Keratinocyte (primary cell): ENCODE measurements at regions not wholly inside any gene's neighbourhood (a gene's known extent, or its start where the extent isn't known, plus 50 kb on each side); places are given as distances from the start of the nearest gene placed in this dataset.

Experiments used
- DNase-seq: peaks from one replicate; pipeline ENCODE4 v3.0.0-alpha.2; 2011; ENCODE audit warnings: low read depth, missing footprints, low spot score
- FAIRE-seq: peaks from 2 replicates; lab custom pipeline; 2011; peaks lifted over from hg19 to GRCh38; lab: Jason Lieb, UNC
- H2AFZ ChIP-seq: 2 replicates; pipeline ENCODE4 v1.6.0; 2012; ENCODE audit warnings: low read length, control low read depth, inconsistent platforms; ENCODE audit not compliant: control insufficient read depth
- H3K27ac ChIP-seq: 2 replicates; pipeline ENCODE4 v1.5.1; 2011; ENCODE audit warnings: low read length; ENCODE audit not compliant: control insufficient read depth, insufficient read depth
- H3K27me3 ChIP-seq: 3 replicates; pipeline ENCODE4 v1.6.0; 2011; ENCODE audit warnings: low read length; ENCODE audit not compliant: control insufficient read depth, insufficient read depth; ENCODE audit errors: extremely low read depth
- H3K36me3 ChIP-seq, 2 experiments: 2 replicates in 1 of 2; 3 replicates in 1 of 2; pipeline ENCODE4 v1.5.1; 2011; ENCODE audit warnings: low read length in 2 of 2, mild to moderate bottlenecking in 1 of 2; ENCODE audit not compliant: control insufficient read depth in 2 of 2, insufficient read depth in 2 of 2; ENCODE audit errors: extremely low read depth in 1 of 2
- H3K4me1 ChIP-seq: 3 replicates; pipeline ENCODE4 v1.5.1; 2011; ENCODE audit warnings: low read length; ENCODE audit not compliant: control insufficient read depth, insufficient read depth; ENCODE audit errors: extremely low read depth
- H3K4me2 ChIP-seq: 3 replicates; pipeline ENCODE4 v1.6.0; 2011; ENCODE audit warnings: low read depth, low read length; ENCODE audit not compliant: control insufficient read depth, insufficient read depth; ENCODE audit errors: extremely low read depth
- H3K4me3 ChIP-seq, 3 experiments: fragments of 200-600 bp in 1 of 3; sonication (generic) in 1 of 3; 2 replicates in 2 of 3; 3 replicates in 1 of 3; pipeline ENCODE4 v1.5.1; 2011 to 2016; ENCODE audit warnings: low read length in 3 of 3, mild to moderate bottlenecking in 3 of 3, control low read depth in 2 of 3, inconsistent platforms in 1 of 3, low read depth in 1 of 3, mixed read lengths in 1 of 3, mixed run types in 1 of 3, moderate library complexity in 1 of 3; ENCODE audit not compliant: control insufficient read depth in 2 of 3, insufficient read depth in 2 of 3; ENCODE audit errors: extremely low read depth in 1 of 3
- H3K79me2 ChIP-seq: 2 replicates; pipeline ENCODE4 v1.6.0; 2012; ENCODE audit warnings: low read length; ENCODE audit not compliant: control insufficient read depth, insufficient read depth
- H3K9ac ChIP-seq: 3 replicates; pipeline ENCODE4 v1.6.0; 2011; ENCODE audit warnings: low read length; ENCODE audit not compliant: control insufficient read depth, insufficient read depth; ENCODE audit errors: extremely low read depth
- H3K9me1 ChIP-seq: 3 replicates; pipeline ENCODE4 v1.6.0; 2011; ENCODE audit warnings: low read length; ENCODE audit not compliant: control insufficient read depth, insufficient read depth; ENCODE audit errors: extremely low read depth
- H3K9me3 ChIP-seq: 2 replicates; pipeline ENCODE4 v1.5.1; 2012; ENCODE audit warnings: low read depth, low read length; ENCODE audit not compliant: control insufficient read depth
- H4K20me1 ChIP-seq: 3 replicates; pipeline ENCODE4 v1.6.0; 2011; ENCODE audit warnings: low read length; ENCODE audit not compliant: control insufficient read depth, insufficient read depth; ENCODE audit errors: extremely low read depth
- EZH2 ChIP-seq: IDR thresholded peaks from one replicate; pipeline ENCODE4 v1.6.1; 2012; ENCODE audit warnings: inconsistent platforms, mild to moderate bottlenecking, low read length, moderate library complexity
- dilution Hi-C: fragments of 300-500 bp; cut with MboI; formaldehyde crosslinking; loops from one replicate; pipeline ENCODE4 v1.7.0; 2020; ENCODE audit warnings: low sequenced_read_pairs; ENCODE audit not compliant: extremely low pct_ligation_motif_present
- TF ChIP-seq, protein P1 (sequence below), 3 experiments: IDR thresholded peaks in 1 of 3; conservative IDR thresholded peaks in 1 of 3; optimal IDR thresholded peaks in 1 of 3; 2 replicates in 2 of 3; 3 replicates in 1 of 3; pipeline versions ENCODE3 to v1.5.1; 2011; ENCODE audit warnings: low read length in 3 of 3, mild to moderate bottlenecking in 3 of 3, moderate library complexity in 2 of 3, control low read depth in 1 of 3, inconsistent platforms in 1 of 3; ENCODE audit not compliant: insufficient read depth in 2 of 3; ENCODE audit errors: extremely low read depth in 1 of 3

DNA sequence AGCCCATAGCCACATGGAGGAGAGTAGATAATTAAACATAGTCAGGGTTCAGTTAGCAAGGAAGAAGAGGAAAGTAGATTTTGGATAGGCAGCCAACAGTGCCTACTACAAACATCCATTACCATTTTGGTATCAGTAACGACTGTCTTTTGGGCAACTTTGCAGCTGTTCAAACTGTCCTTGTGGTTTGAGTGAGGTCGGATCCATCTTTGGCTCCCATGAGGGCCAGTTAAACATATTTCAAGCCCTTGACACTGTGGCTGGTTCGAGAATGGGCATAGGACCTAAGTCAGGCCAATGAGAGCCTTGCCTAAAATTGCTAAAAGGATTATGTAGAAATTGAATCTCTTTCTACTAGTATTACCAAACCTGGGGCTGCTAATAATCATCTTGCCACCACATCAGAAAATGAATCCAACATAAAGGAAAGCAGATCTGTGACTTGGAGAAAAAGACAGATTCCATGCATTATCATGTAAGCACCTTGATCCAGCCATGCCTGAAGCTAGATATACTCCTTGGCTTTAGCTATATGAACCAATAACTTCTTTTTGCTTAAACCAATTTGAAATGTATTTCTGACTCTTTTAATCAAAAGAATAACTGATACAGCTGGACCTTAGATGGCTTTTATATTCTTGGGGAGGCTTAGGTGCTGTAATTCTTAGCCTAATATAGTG is 75.0 kb upstream of the STAM2 start:
- DNase-seq (no peak), FAIRE-seq (no peak)
- Histone ChIP-seq H3K36me3 (no peaks in the 10 kb centered on the region), H3K4me3 (no peak overlapping the region), H4K20me1 (no peaks in the 10 kb centered on the region), H3K9ac (no peak overlapping the region), H3K4me2 (no peak overlapping the region), H2AFZ (no peak overlapping the region), H3K27ac (no peak overlapping the region), H3K9me1 (no peaks in the 10 kb centered on the region), H3K27me3 (no peaks in the 10 kb centered on the region), H3K4me1 (no peaks in the 10 kb centered on the region), H3K9me3 (no peaks in the 10 kb centered on the region), H3K79me2 (no peaks in the 10 kb centered on the region)
- dilution Hi-C loops = no loop called here
- TF ChIP-seq, protein P1, sequence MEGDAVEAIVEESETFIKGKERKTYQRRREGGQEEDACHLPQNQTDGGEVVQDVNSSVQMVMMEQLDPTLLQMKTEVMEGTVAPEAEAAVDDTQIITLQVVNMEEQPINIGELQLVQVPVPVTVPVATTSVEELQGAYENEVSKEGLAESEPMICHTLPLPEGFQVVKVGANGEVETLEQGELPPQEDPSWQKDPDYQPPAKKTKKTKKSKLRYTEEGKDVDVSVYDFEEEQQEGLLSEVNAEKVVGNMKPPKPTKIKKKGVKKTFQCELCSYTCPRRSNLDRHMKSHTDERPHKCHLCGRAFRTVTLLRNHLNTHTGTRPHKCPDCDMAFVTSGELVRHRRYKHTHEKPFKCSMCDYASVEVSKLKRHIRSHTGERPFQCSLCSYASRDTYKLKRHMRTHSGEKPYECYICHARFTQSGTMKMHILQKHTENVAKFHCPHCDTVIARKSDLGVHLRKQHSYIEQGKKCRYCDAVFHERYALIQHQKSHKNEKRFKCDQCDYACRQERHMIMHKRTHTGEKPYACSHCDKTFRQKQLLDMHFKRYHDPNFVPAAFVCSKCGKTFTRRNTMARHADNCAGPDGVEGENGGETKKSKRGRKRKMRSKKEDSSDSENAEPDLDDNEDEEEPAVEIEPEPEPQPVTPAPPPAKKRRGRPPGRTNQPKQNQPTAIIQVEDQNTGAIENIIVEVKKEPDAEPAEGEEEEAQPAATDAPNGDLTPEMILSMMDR (optimal IDR thresholded peaks at IDR 0.05 in 1 of 3, IDR thresholded peaks at IDR 0.05 in 1 of 3, conservative IDR thresholded peaks at IDR 0.05 in 1 of 3; ENCODE audit: extremely low read depth in 1 of 3, insufficient read depth in 2 of 3, low read length in 3 of 3) = no peak
- TF ChIP-seq EZH2 = no peak

DNA sequence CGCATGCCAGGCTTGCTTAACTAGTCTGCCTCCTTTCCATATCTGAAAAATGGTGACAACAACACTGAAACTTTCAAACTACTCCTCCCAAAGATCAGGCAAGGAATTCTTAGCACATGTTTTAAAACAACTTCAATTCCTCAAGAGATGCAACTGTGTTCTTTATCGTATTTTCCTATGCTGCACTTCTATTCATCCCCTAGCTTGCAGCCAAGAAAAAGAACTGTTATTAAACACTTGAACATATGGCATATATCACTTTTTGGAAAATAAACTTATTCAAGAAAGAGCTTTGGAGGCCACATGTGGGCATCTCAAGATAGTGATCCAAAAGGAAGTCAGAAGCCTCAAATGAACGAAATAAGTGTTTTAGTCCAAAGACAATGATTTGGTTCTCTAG is 75.6 kb upstream of the STAM2 start:
- Histone ChIP-seq H4K20me1 (no peaks in the 10 kb centered on the region), H2AFZ (no peak overlapping the region), H3K27me3 (no peaks in the 10 kb centered on the region), H3K4me3 (no peak overlapping the region), H3K36me3 (no peaks in the 10 kb centered on the region), H3K4me1 (no peaks in the 10 kb centered on the region), H3K9ac (no peak overlapping the region), H3K4me2 (no peak overlapping the region), H3K79me2 (no peaks in the 10 kb centered on the region), H3K27ac (no peak overlapping the region), H3K9me1 (no peaks in the 10 kb centered on the region), H3K9me3 (no peaks in the 10 kb centered on the region)
- FAIRE-seq (no peak), DNase-seq (no peak)
- dilution Hi-C loops = no loop called here
- TF ChIP-seq EZH2 = no peak

DNA sequence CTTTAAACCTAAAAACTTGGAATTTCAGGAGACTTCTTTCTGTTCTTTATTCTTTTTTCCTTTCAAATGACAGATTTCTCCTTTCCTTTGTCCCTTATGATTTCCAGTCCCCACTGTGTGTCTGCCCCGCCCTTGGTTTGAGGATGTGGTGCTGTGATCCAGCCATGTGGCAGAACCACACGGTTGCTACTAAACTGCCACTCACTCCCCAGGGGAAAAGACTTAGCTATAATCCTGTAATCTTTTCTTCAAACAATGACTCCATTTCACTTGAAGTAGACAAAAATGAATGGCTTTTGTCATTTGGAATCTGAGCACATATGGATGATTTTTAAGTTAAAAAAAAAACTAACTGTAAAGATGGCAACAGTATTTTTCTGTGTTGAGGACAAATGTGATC is 76.2 kb upstream of the STAM2 start:
- Histone ChIP-seq H3K4me2 (no peak overlapping the region), H3K9ac (no peak overlapping the region), H3K4me1 (no peaks in the 10 kb centered on the region), H3K36me3 (no peaks in the 10 kb centered on the region), H3K27me3 (no peaks in the 10 kb centered on the region), H3K27ac (no peak overlapping the region), H3K4me3 (no peak overlapping the region), H3K79me2 (no peaks in the 10 kb centered on the region), H2AFZ (no peak overlapping the region), H3K9me1 (no peaks in the 10 kb centered on the region), H4K20me1 (no peaks in the 10 kb centered on the region), H3K9me3 (no peaks in the 10 kb centered on the region)
- no peak for FAIRE-seq
- dilution Hi-C loops = no loop called here
- no peak for DNase-seq
- no peak for TF ChIP-seq EZH2
- TF ChIP-seq, protein P1 (optimal IDR thresholded peaks at IDR 0.05 in 1 of 3, IDR thresholded peaks at IDR 0.05 in 1 of 3, conservative IDR thresholded peaks at IDR 0.05 in 1 of 3; ENCODE audit: extremely low read depth in 1 of 3, insufficient read depth in 2 of 3, low read length in 3 of 3) = no peak
